Body of pancreas (tissue), 4 donors: ENCODE measurements at regions not wholly inside any gene's neighbourhood (a gene's known extent, or its start where the extent isn't known, plus 50 kb on each side); places are given as distances from the start of the nearest gene placed in this dataset.
"Not testable (repeated sequence)": the region's sequence is repeated elsewhere in the genome, so short reads cannot be mapped to it uniquely, and the experiment has no call there.

ENCODE experiments used
- ATAC-seq: fragments of 150-250 bp; one replicate; pipeline ENCODE4 v1.9.1; 2016
- DNase-seq, 4 donors: peaks; one replicate each; pipeline ENCODE4 v3.0.0-alpha.2; 2019
- H3K27ac ChIP-seq, 4 donors: fragments of 200-600 bp; sonication (generic); 1 replicate in 3 of 4; 2 replicates in 1 of 4; pipeline versions ENCODE4 v1.5.1 to v1.6.1; 2016 to 2019; ENCODE audit warnings: mild to moderate bottlenecking in 1 of 4, mixed read lengths in 1 of 4, moderate library complexity in 1 of 4
- H3K27me3 ChIP-seq, 2 donors: fragments of 200-600 bp; sonication (generic); one replicate each; pipeline ENCODE4 v1.6.0; 2016; ENCODE audit warnings: mild to moderate bottlenecking in 1 of 2
- H3K36me3 ChIP-seq, 2 donors: fragments of 200-600 bp; sonication (generic); replicated peaks in 1 of 2; 2 replicates each; pipeline ENCODE4 v1.5.1; 2016; ENCODE audit warnings: low read depth in 2 of 2; ENCODE audit not compliant: insufficient read depth in 1 of 2
- H3K4me1 ChIP-seq: fragments of 200-600 bp; sonication (generic); one replicate; pipeline ENCODE4 v1.6.0; 2016
- H3K4me3 ChIP-seq, 2 donors: fragments of 200-600 bp; sonication (generic); 1 replicate in 1 of 2; 2 replicates in 1 of 2; pipeline ENCODE4 v1.5.1; 2016 to 2019
- H3K9me3 ChIP-seq, 3 donors: fragments of 200-600 bp; sonication (generic); 1 replicate in 2 of 3; 2 replicates in 1 of 3; pipeline ENCODE4 v1.5.1; 2016
- POLR2A ChIP-seq, 3 donors: fragments of 450-650 bp; IDR thresholded peaks; one replicate each; pipeline ENCODE4 v1.6.1; 2016; ENCODE audit warnings: antibody characterized with exemption in 3 of 3, mild to moderate bottlenecking in 2 of 3
- WGBS, 2 donors: methylation state at CpG; one replicate each; pipeline ENCODE4 v1.1.5; 2017; 5-methylcytosine and 5-hydroxymethylcytosine counted together
- intact Hi-C: fragments of 100-400 bp; cut with DNase I; formaldehyde crosslinking; loops from one replicate; pipeline ENCODE4 v1.15.1; 2023
- TF ChIP-seq, protein P1 (sequence below), 7 experiments: fragments of 450-650 bp in 4 of 7; fragments of 200-600 bp in 3 of 7; sonication (generic) in 3 of 7; IDR thresholded peaks; one replicate each; pipeline ENCODE4 v1.5.1; 2016 to 2019; ENCODE audit warnings: antibody characterized with exemption in 7 of 7

DNA sequence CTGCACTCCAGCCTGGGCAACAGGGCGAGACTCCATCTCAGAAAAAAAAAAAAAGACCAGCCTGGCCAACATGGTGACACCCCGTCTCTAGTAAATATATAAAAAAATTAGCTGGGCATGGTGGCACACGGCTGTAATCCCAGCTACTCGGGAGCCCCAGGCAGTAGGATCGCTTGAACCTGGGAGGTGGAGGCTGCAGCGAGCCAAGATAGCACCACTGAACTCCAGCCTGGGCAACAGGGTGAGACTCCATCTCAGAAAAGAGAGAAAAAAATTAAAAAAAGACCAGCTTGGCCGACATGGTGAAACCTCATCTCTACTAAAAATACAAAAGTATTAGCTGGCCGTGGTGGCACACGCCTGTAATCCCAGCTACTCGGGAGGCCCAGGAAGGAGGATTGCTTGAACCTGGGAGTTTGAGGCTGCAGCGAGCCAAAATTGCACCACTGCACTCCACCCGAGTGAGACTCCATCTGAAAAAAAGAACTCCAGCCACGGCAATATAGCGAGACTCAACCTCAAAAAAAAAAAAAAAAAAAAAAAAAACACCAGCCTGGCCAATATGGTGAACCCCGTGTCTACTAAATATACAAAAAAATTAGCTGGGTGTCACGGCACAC lies 346.1 kb upstream of the PLGLB2 start:
- Histone ChIP-seq H3K27me3 (no peaks in the 10 kb centered on the region), H3K9me3 (no peaks in the 10 kb centered on the region), H3K27ac (no peak overlapping the region), H3K36me3 (no peaks in the 10 kb centered on the region), H3K4me3 (no peak overlapping the region), H3K4me1 (no peaks in the 10 kb centered on the region)
- no peak for ATAC-seq
- TF ChIP-seq, protein P1, sequence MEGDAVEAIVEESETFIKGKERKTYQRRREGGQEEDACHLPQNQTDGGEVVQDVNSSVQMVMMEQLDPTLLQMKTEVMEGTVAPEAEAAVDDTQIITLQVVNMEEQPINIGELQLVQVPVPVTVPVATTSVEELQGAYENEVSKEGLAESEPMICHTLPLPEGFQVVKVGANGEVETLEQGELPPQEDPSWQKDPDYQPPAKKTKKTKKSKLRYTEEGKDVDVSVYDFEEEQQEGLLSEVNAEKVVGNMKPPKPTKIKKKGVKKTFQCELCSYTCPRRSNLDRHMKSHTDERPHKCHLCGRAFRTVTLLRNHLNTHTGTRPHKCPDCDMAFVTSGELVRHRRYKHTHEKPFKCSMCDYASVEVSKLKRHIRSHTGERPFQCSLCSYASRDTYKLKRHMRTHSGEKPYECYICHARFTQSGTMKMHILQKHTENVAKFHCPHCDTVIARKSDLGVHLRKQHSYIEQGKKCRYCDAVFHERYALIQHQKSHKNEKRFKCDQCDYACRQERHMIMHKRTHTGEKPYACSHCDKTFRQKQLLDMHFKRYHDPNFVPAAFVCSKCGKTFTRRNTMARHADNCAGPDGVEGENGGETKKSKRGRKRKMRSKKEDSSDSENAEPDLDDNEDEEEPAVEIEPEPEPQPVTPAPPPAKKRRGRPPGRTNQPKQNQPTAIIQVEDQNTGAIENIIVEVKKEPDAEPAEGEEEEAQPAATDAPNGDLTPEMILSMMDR (IDR thresholded peaks at IDR 0.05), result no peak
- TF ChIP-seq POLR2A (IDR thresholded peaks at IDR 0.05), result no peak
- DNase-seq, result no peak
- intact Hi-C loops, result no loop called here
- 73 to 75% methylated on average over 16 of the region's 16 CpGs for WGBS, 2 donors

DNA sequence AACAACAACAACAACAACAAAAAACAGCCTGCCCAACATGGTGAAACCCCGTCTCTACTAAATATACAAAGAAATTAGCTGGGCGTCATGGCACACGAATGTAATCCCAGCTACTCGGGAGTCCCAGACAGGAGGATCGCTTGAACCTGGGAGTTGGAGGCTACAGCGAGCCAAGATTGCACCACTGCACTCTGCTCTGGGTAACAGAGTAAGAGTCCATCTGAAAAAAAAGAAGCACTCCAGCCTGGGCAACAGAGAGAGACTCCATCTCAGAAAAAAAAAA lies 344.1 kb upstream of the PLGLB2 start:
- DNase-seq (no peak), ATAC-seq (no peak)
- H3K4me1 ChIP-seq, result no peaks in the 10 kb centered on the region

DNA sequence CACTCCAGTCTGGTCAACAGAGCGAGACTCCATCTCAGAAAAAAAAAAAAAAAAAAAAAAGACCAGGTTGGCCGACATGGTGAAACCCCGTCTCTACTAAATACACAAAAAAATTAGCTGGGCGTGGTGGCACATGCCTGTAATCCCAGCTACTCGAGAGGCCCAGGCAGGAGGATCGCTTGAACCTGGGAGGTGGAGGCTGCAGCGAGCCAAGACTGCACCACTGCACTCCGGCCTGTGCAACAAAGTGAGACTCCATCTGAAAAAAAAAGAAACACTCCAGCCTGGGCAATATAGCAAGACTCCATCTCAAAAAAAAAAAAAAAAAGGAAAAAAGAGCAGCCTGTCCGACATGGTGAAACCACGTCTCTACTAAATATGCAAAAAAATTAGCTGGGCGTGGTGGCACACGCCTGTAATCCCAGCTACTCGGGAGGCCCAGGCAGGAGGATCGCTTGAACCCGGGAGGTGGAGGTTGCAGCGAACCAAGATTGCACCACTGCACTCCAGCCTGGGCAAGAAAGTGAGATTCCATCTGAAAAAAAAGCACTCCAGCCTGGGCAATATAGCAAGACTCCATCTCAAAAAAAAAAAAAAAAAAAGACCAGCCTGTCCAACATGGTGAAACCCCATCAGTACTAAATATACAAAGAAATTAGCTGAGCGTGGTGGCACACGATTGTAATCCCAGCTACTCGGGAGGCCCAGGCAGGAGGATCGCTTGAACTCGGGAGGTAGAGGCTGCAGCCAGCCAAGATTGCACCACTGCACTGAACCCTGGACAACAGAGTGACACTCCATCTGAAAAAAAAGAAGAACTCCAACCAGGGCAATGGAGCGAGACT lies 343.3 kb upstream of the PLGLB2 start:
- H3K27me3 ChIP-seq, ATAC-seq, H3K36me3 ChIP-seq, H3K27ac ChIP-seq, H3K9me3 ChIP-seq, H3K4me1 ChIP-seq, DNase-seq, H3K4me3 ChIP-seq, intact Hi-C loops: not testable (repeated sequence)
- WGBS, 2 donors, result 85 to 89% methylated on average over 21 to 22 of the region's 22 CpGs

More for the DNA sequence above, 344.1 kb upstream of the PLGLB2 start:
- intact Hi-C loops, result no loop called here
- WGBS, 2 donors, result 86 to 90% methylated on average over 6 of the region's 6 CpGs
- no peak for TF ChIP-seq POLR2A (IDR thresholded peaks at IDR 0.05)
- TF ChIP-seq, protein P1 (IDR thresholded peaks at IDR 0.05), result no peak
- Histone ChIP-seq H3K4me3 (no peak overlapping the region), H3K27ac (no peak overlapping the region), H3K9me3 (no peaks in the 10 kb centered on the region), H3K36me3 (no peaks in the 10 kb centered on the region), H3K27me3 (no peaks in the 10 kb centered on the region)

DNA sequence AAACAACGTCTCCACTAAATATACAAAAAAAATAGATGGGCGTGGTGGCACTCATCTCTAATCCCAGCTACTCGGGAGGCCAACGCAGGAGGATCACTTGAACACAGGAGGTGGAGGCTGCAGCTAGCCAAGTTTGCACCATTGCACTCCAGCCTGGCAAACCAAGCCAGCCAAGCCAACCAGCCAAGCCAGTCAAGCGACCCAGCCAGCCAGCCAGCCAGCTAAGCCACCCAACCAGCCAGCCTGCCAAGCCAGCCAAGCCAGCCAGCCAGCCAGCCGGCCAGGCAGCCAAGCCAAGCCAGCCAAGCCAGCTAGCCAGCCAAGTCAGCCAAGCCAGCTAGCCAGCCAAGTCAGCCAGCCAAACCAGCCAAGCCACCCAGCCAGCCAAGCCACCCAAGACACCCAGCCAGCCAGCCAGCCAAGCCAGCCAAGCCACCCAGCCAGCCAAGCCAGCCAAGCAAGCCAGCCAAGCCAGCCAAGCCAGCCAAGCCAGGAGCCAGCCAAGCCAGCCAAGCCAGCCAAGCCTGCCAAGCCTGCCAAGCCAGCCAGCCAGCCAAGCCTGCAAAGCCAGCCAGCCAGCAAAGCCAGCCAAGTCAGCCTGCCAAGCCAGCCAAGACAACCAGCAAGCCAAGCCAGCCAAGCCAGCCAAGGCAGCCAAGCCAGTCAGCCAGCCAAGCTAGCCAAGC lies 342.2 kb upstream of the PLGLB2 start:
- 90 to 100% methylated on average over 1 to 5 of the region's 6 CpGs for WGBS, 2 donors

DNA sequence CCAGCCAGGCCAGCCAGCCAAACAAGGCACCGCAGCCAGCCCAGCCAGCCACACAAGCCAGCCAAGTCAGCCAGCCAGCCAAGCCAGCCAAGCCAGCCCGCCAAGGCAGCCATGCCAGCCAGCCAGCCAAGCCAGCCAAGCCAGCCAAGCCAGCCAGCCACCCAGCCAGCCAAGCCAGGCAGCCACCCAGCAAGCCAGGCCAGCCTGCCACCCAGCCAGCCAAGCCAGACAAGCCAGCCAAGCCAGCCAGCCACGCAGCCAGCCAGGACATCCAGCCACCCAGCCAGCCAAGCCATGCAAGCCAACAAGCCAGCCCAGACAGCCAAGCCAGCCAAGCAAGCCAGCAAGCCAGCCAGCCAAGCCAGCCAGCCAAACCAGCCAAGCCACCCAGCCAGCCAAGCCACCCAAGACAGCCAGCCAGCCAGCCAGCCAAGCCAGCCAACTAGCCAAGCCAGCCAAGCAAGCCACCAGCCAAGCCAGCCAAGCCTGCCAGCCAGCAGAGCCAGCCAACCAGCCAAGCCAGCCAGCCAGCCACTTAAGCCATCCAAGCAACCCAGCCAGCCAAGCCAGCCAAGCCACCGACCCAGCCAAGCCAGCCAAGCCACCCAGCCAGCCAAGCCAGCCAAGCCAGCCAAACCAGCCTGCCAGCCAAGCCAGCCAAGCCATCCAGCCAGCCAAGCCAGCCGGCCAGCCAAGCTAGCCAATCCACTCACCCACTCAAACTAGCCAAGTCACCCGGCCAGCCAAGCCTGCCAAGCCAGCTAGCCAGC lies 341.3 kb upstream of the PLGLB2 start:
- H3K9me3 ChIP-seq, H3K4me1 ChIP-seq, H3K36me3 ChIP-seq, ATAC-seq, H3K27me3 ChIP-seq, H3K27ac ChIP-seq, intact Hi-C loops, DNase-seq, H3K4me3 ChIP-seq: not testable (repeated sequence)
- 69% methylated on average over 6 of the region's 6 CpGs; no CpG with 5 or more reads in 1 of the 2 donors for WGBS, 2 donors

More for the DNA sequence above, 342.2 kb upstream of the PLGLB2 start:
- H3K27me3 ChIP-seq, DNase-seq, ATAC-seq, H3K4me3 ChIP-seq, H3K4me1 ChIP-seq, H3K36me3 ChIP-seq, intact Hi-C loops, H3K27ac ChIP-seq, H3K9me3 ChIP-seq: not testable (repeated sequence)

DNA sequence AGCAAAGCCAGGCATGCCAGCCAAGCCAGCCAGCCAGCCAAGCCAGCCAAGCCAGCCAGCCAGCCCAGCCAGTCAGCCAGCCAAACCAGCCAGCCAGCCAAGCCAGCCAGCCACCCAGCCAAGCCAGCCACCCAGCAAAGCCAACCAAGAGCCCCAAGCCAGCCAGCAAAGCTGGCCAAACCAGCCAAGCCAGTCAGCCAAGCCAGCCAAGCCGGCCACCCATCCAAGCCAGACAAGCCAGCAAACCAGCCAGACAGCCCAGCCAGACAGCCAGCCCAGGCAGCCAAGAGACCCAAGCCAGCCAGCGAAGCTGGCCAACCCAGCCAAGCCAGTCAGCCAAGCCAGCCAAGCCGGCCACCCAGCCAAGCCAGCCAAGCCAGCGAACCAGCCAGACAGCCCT lies 338.3 kb upstream of the PLGLB2 start:
- H3K27me3 ChIP-seq, DNase-seq, ATAC-seq, H3K27ac ChIP-seq, H3K4me1 ChIP-seq, H3K36me3 ChIP-seq, H3K4me3 ChIP-seq, H3K9me3 ChIP-seq, intact Hi-C loops: not testable (repeated sequence)
- WGBS, 2 donors, result 70% methylated on average over 2 of the region's 4 CpGs; no CpG with 5 or more reads in 1 of the 2 donors

DNA sequence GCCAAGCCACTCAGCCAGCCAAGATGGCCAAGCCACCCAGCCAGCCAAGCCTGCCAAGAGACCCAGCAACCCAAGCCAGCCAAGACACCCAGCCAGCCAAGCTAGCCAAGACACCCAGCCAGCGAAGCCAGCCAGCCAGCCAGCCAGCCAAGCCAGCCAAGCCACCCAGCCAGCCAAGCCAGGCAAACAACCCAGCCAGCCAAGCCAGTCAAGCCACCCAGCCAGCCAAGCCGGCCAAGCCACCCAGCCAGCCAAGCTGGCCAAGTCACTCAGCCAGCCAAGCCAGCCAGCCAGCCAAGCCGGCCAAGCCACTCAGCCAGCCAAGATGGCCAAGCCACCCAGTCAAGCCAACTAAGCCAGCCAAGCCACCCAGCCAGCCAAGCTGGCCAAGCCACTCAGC lies 337.5 kb upstream of the PLGLB2 start:
- H3K27ac ChIP-seq, H3K27me3 ChIP-seq, intact Hi-C loops, H3K36me3 ChIP-seq, H3K4me1 ChIP-seq, H3K4me3 ChIP-seq, DNase-seq, ATAC-seq, H3K9me3 ChIP-seq: not testable (repeated sequence)
- 69% methylated on average over 3 of the region's 3 CpGs; no CpG with 5 or more reads in 1 of the 2 donors for WGBS, 2 donors

DNA sequence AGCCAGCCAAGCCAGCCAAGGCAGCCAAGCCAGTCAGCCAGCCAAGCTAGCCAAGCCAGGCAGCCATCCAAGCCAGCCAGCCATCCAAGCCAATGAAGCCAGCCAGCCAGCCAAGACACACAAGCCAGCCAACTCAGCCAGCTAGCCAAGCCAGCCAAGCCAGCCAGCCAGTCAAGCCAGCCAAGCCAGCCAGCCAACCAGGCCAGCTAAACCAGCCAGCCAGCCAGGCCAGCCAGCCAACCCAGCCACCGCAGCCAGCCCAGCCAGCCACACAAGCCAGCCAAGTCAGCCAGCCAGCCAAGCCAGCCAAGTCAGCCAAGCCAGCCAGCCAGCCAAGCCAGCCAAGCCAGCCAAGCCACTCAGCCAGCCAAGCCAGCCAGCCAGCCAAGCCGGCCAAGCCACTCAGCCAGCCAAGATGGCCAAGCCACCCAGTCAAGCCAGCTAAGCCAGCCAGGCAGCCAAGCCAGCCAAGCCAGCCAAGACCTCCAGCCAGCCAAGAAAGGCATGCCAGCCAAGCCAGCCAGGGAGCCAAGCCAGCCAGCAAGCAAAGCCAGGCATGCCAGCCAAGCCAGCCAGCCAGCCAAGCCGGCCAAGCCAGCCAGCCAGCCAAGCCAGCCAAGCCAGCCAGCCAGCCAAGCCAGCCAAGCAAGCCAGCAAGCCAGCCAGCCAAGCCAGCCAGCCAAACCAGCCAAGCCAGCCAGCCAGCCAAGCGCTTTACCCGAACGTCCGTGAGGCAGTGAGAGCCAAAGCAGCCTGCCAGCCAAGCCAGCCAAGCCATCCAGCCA lies 335.7 kb upstream of the PLGLB2 start:
- intact Hi-C loops, DNase-seq: not testable (repeated sequence)

More for the DNA sequence above, 335.7 kb upstream of the PLGLB2 start:
- not testable (repeated sequence) for H3K27me3 ChIP-seq, H3K4me1 ChIP-seq, H3K9me3 ChIP-seq, H3K36me3 ChIP-seq, H3K4me3 ChIP-seq, ATAC-seq, H3K27ac ChIP-seq
- 58 to 73% methylated on average over 1 to 3 of the region's 7 CpGs for WGBS, 2 donors
